Stomach (tissue), 8 donors: ENCODE measurements at regions not wholly inside any gene's neighbourhood (a gene's known extent, or its start where the extent isn't known, plus 50 kb on each side); places are given as distances from the start of the nearest gene placed in this dataset.

Experiments used
- DNase-seq, 2 donors: peaks; one replicate each; pipeline versions ENCODE4 v3.0.0 to v3.0.0-alpha.2; 2013 to 2019
- H3K27ac ChIP-seq, 5 donors: fragments of 200-600 bp in 4 of 5; sonication (generic) in 4 of 5; one replicate each; pipeline ENCODE4 v1.5.1; 2013 to 2019; ENCODE audit warnings: mild to moderate bottlenecking in 1 of 5, moderate library complexity in 1 of 5
- H3K27me3 ChIP-seq, 3 donors: fragments of 200-600 bp; sonication (generic); one replicate each; pipeline ENCODE4 v1.5.1; 2017 to 2019; ENCODE audit warnings: mixed run types in 1 of 3
- H3K36me3 ChIP-seq, 4 donors: fragments of 200-600 bp; sonication (generic); 1 replicate in 3 of 4; 2 replicates in 1 of 4; pipeline ENCODE4 v1.5.1; 2016 to 2019
- H3K4me1 ChIP-seq, 4 donors: fragments of 200-600 bp; sonication (generic); one replicate each; pipeline ENCODE4 v1.5.1; 2016 to 2019
- H3K4me3 ChIP-seq, 4 donors: fragments of 200-600 bp; sonication (generic) in 3 of 4; one replicate each; pipeline ENCODE4 v1.5.1; 2016 to 2019; ENCODE audit warnings: mild to moderate bottlenecking in 1 of 4
- H3K9me3 ChIP-seq, 4 donors: fragments of 200-600 bp; sonication (generic); one replicate each; pipeline ENCODE4 v1.5.1; 2016 to 2019
- CTCF ChIP-seq, 7 experiments: fragments of 450-650 bp in 4 of 7; fragments of 200-600 bp in 3 of 7; sonication (generic) in 3 of 7; IDR thresholded peaks; one replicate each; pipeline ENCODE4 v1.5.1; 2016 to 2019; ENCODE audit warnings: antibody characterized with exemption in 7 of 7, control low read depth in 2 of 7, mild to moderate bottlenecking in 1 of 7
- EP300 ChIP-seq: sonication (generic); formaldehyde crosslinking; IDR thresholded peaks from one replicate; pipeline ENCODE4 v1.6.1; 2017; ENCODE audit warnings: antibody characterized with exemption
- POLR2A ChIP-seq, 4 donors: fragments of 450-650 bp; IDR thresholded peaks; one replicate each; pipeline ENCODE4 v1.6.1; 2016; ENCODE audit warnings: antibody characterized with exemption in 4 of 4, control low read depth in 2 of 4, mild to moderate bottlenecking in 1 of 4, moderate library complexity in 1 of 4
- POLR2AphosphoS5 ChIP-seq, 3 donors: sonication (generic); formaldehyde crosslinking; IDR thresholded peaks; one replicate each; pipeline ENCODE4 v1.6.1; 2016; ENCODE audit warnings: antibody characterized with exemption in 3 of 3
- WGBS, 5 donors: extraction: QIAGEN DNeasy Blood & Tissue Kit in 3 of 5; methylation state at CpG; one replicate each; pipeline versions ENCODE4 v1.1.5 to v1.1.7; 2013 to 2018; 5-methylcytosine and 5-hydroxymethylcytosine counted together
- intact Hi-C: fragments of 100-400 bp; cut with DNase I; formaldehyde crosslinking; loops from one replicate; pipeline ENCODE4 v1.15.1; 2023; ENCODE audit warnings: low total_unique reads
- donor health status: healthy with polysubstance abuse.
- donor health status: Bipolar disorder and iron deficiency.
- donor health status: healthy.

GRCh38 chr2:56571074-56571473, 387.3 kb downstream of the CCDC85A start:
- DNase-seq: no peak
- TF ChIP-seq POLR2A (IDR thresholded peaks at IDR 0.05) (no peak), EP300 (no peak), POLR2AphosphoS5 (IDR thresholded peaks at IDR 0.05) (no peak), CTCF (IDR thresholded peaks at IDR 0.05) (no peak)

GRCh38 chr2:56576001-56576400, 392.2 kb downstream of the CCDC85A start:
- DNase-seq: no peak
- Histone ChIP-seq H3K9me3 (peaks cover 0 to 23% (median 5%) of the 10 kb centered on the region in 4 donors), H3K4me1 (no peaks in the 10 kb centered on the region), H3K36me3 (no peaks in the 10 kb centered on the region), H3K27me3 (no peaks in the 10 kb centered on the region), H3K27ac (no peak overlapping the region), H3K4me3 (no peak overlapping the region)
- intact Hi-C loops: no loop called here
- WGBS, 5 donors: 55 to 92% (median 64%) methylated on average over 3 of the region's 3 CpGs
- TF ChIP-seq EP300: no peak
- no peak for TF ChIP-seq POLR2A (IDR thresholded peaks at IDR 0.05)
- no peak for TF ChIP-seq CTCF (IDR thresholded peaks at IDR 0.05)
- no peak for TF ChIP-seq POLR2AphosphoS5 (IDR thresholded peaks at IDR 0.05)

More at GRCh38 chr2:56571074-56571473, 387.3 kb downstream of the CCDC85A start:
- Histone ChIP-seq H3K36me3 (no peaks in the 10 kb centered on the region), H3K9me3 (peaks cover 0 to 5% (median 3%) of the 10 kb centered on the region in 4 donors), H3K27ac (no peak overlapping the region), H3K4me3 (no peak overlapping the region), H3K27me3 (no peaks in the 10 kb centered on the region), H3K4me1 (no peaks in the 10 kb centered on the region)
- WGBS, 5 donors: 63 to 79% (median 69%) methylated on average over 3 of the region's 3 CpGs
- intact Hi-C loops: no loop called here

GRCh38 chr2:56580242-56580641, 396.5 kb downstream of the CCDC85A start:
- no peaks in the 10 kb centered on the region for H3K4me1 ChIP-seq
- H3K9me3 ChIP-seq: peaks cover 0 to 23% (median 5%) of the 10 kb centered on the region in 4 donors
- intact Hi-C loops: no loop called here
- TF ChIP-seq POLR2A (IDR thresholded peaks at IDR 0.05) (no peak), POLR2AphosphoS5 (IDR thresholded peaks at IDR 0.05) (no peak), CTCF (IDR thresholded peaks at IDR 0.05) (no peak), EP300 (no peak)
- H3K27ac ChIP-seq: no peak overlapping the region
- no peak for DNase-seq
- H3K4me3 ChIP-seq: no peak overlapping the region
- no peaks in the 10 kb centered on the region for H3K27me3 ChIP-seq
- H3K36me3 ChIP-seq: no peaks in the 10 kb centered on the region

GRCh38 chr2:56582570-56582969, 398.8 kb downstream of the CCDC85A start:
- 72 to 83% (median 79%) methylated on average over 1 of the region's 1 CpG for WGBS, 5 donors
- Histone ChIP-seq H3K4me3 (no peak overlapping the region), H3K36me3 (no peaks in the 10 kb centered on the region), H3K27ac (no peak overlapping the region), H3K4me1 (no peaks in the 10 kb centered on the region), H3K9me3 (peaks cover 0 to 5% (median 0%) of the 10 kb centered on the region in 4 donors), H3K27me3 (no peaks in the 10 kb centered on the region)
- no peak for DNase-seq
- no peak for TF ChIP-seq EP300
- no peak for TF ChIP-seq POLR2AphosphoS5 (IDR thresholded peaks at IDR 0.05)
- TF ChIP-seq CTCF (IDR thresholded peaks at IDR 0.05): no peak
- TF ChIP-seq POLR2A (IDR thresholded peaks at IDR 0.05): no peak
- intact Hi-C loops: no loop called here
